HepG2 (cell line): ENCODE measurements at regions not wholly inside any gene's neighbourhood (a gene's known extent, or its start where the extent isn't known, plus 50 kb on each side); places are given as distances from the start of the nearest gene placed in this dataset.

Experiments used
- ATAC-seq: fragments of 200-7000 bp; cut with Tn5 transposase; 3 replicates; pipeline ENCODE4 v1.9.1; 2020; ENCODE audit warnings: mild to moderate bottlenecking, moderate library complexity
- BruUV-seq: library from RNA; stranded (reverse); fragments of 400-500 nt; replicated peaks from 2 replicates; lab custom pipeline; 2021; lab: Mats Ljungman, UMichigan
- CTCF ChIA-PET: fragments of 300-600 bp; formaldehyde crosslinking; extraction: SDS; loops from one replicate; lab custom pipeline; 2021; ENCODE audit warnings: low total read pairs, inconsistent platforms, low intra/inter-chr PET ratio; lab: Yijun Ruan, JAX
- POLR2A ChIA-PET: fragments of 350-600 bp; sonication (Branson Sonifier 250); formaldehyde crosslinking; loops from one replicate; lab custom pipeline; 2020; ENCODE audit warnings: antibody characterized with exemption, inconsistent platforms; lab: Yijun Ruan, JAX
- DNase-seq: peaks from one replicate; pipeline ENCODE4 v3.0.0-alpha.2; 2015; ENCODE audit warnings: low spot score
- FAIRE-seq: peaks from 3 replicates; lab custom pipeline; 2011; peaks lifted over from hg19 to GRCh38; lab: Jason Lieb, UNC
- H2AFZ ChIP-seq: one replicate; pipeline ENCODE4 v1.6.1; 2011; ENCODE audit warnings: low read length, inconsistent platforms
- H3K27ac ChIP-seq: fragments of 300-600 bp; 3 replicates; pipeline ENCODE4 v1.8.0; 2011; ENCODE audit warnings: mixed run types, mild to moderate bottlenecking, mixed read lengths, low read length, inconsistent platforms; ENCODE audit not compliant: insufficient read depth; ENCODE audit errors: extremely low read length
- H3K27me3 ChIP-seq, 2 experiments: fragments of 200-600 bp in 1 of 2; 2 replicates in 1 of 2; 3 replicates in 1 of 2; pipeline versions ENCODE4 v1.6.0 to v1.8.0; 2011; ENCODE audit warnings: low read length in 2 of 2, mild to moderate bottlenecking in 2 of 2, moderate library complexity in 2 of 2, inconsistent platforms in 1 of 2; ENCODE audit not compliant: insufficient read depth in 2 of 2, control insufficient read depth in 1 of 2
- H3K36me3 ChIP-seq, 2 experiments: fragments of 200-600 bp in 1 of 2; replicated peaks in 1 of 2; 2 replicates in 1 of 2; 3 replicates in 1 of 2; pipeline versions ENCODE4 v1.5.1 to v1.8.0; 2011; ENCODE audit warnings: low read length in 2 of 2, inconsistent platforms in 1 of 2; ENCODE audit not compliant: insufficient read depth in 2 of 2, control insufficient read depth in 1 of 2
- H3K4me1 ChIP-seq: 2 replicates; pipeline ENCODE4 v1.5.1; 2012; ENCODE audit warnings: low read length, inconsistent platforms; ENCODE audit not compliant: insufficient read depth
- H3K4me2 ChIP-seq: 2 replicates; pipeline ENCODE4 v1.6.0; 2011; ENCODE audit warnings: low read depth, low read length, inconsistent platforms
- H3K4me3 ChIP-seq, 3 experiments: fragments of 200-600 bp in 1 of 3; sonication (generic), shearing (Covaris generic) in 1 of 3; replicated peaks in 1 of 3; 2 replicates each; pipeline ENCODE4 v1.5.1; 2011 to 2016; ENCODE audit warnings: low read length in 3 of 3, inconsistent platforms in 2 of 3, low read depth in 2 of 3, mild to moderate bottlenecking in 2 of 3, control low read depth in 1 of 3, mixed read lengths in 1 of 3; ENCODE audit not compliant: insufficient read depth in 1 of 3
- H3K79me2 ChIP-seq: one replicate; pipeline ENCODE4 v1.6.1; 2011; ENCODE audit warnings: low read length, inconsistent platforms; ENCODE audit not compliant: insufficient read depth
- H3K9ac ChIP-seq: 2 replicates; pipeline ENCODE4 v1.6.0; 2011; ENCODE audit warnings: mild to moderate bottlenecking, low read depth, low read length, inconsistent platforms; ENCODE audit not compliant: insufficient read depth
- H3K9me3 ChIP-seq: 2 replicates; pipeline ENCODE4 v1.5.1; 2012; ENCODE audit warnings: mild to moderate bottlenecking, low read length
- H4K20me1 ChIP-seq: 2 replicates; pipeline ENCODE4 v1.6.0; 2011; ENCODE audit warnings: inconsistent platforms, mild to moderate bottlenecking, low read length, moderate library complexity; ENCODE audit not compliant: insufficient read depth
- EHMT2 ChIP-seq: fragments of 200-600 bp; sonication (generic); IDR thresholded peaks from 2 replicates; pipeline ENCODE4 v1.7.0; 2017; ENCODE audit warnings: antibody characterized with exemption, low read depth, low read length, borderline replicate concordance
- FOXK1 ChIP-seq: sonication (generic); formaldehyde crosslinking; IDR thresholded peaks from 2 replicates; pipeline ENCODE4 v1.4.0; 2020; ENCODE audit warnings: low read depth, missing genetic modification reagents, borderline replicate concordance
- IKZF1 ChIP-seq: fragments of 450-650 bp; IDR thresholded peaks from 2 replicates; pipeline ENCODE4 v1.7.1; 2016
- MYNN ChIP-seq: sonication (generic); formaldehyde crosslinking; IDR thresholded peaks from 2 replicates; pipeline ENCODE4 v1.4.0; 2020; ENCODE audit warnings: mild to moderate bottlenecking, low read depth, missing genetic modification reagents
- NCOA1 ChIP-seq: sonication (generic); formaldehyde crosslinking; IDR thresholded peaks from 2 replicates; pipeline ENCODE4 v1.9.0; 2021; ENCODE audit warnings: missing genetic modification reagents
- NCOA5 ChIP-seq: sonication (generic); formaldehyde crosslinking; IDR thresholded peaks from 2 replicates; pipeline ENCODE4 v1.4.0; 2020; ENCODE audit warnings: missing genetic modification reagents
- NFKBIZ ChIP-seq: IDR thresholded peaks from 2 replicates; pipeline ENCODE4 v1.6.1; 2018; ENCODE audit warnings: missing genetic modification reagents, missing compliant biosample characterization
- RAD21 ChIP-seq: fragments of 450-650 bp; formaldehyde crosslinking; IDR thresholded peaks from 2 replicates; pipeline ENCODE4 v1.5.0; 2020; ENCODE audit warnings: mild to moderate bottlenecking
- REXO4 ChIP-seq: sonication (generic); formaldehyde crosslinking; IDR thresholded peaks from 2 replicates; pipeline ENCODE4 v1.8.0; 2022; ENCODE audit warnings: missing genetic modification reagents, mild to moderate bottlenecking, borderline replicate concordance
- ZBTB21 ChIP-seq: sonication (generic); formaldehyde crosslinking; IDR thresholded peaks from 2 replicates; pipeline ENCODE4 v1.4.0; 2020; ENCODE audit warnings: missing genetic modification reagents
- ZNF34 ChIP-seq: sonication (generic); formaldehyde crosslinking; IDR thresholded peaks from 2 replicates; pipeline ENCODE4 v1.4.0; 2020; ENCODE audit warnings: mild to moderate bottlenecking, missing genetic modification reagents, borderline replicate concordance
- ZNF619 ChIP-seq: sonication (generic); formaldehyde crosslinking; IDR thresholded peaks from 2 replicates; pipeline ENCODE4 v1.4.0; 2020; ENCODE audit warnings: mild to moderate bottlenecking, missing genetic modification reagents
- ZSCAN9 ChIP-seq: IDR thresholded peaks from 2 replicates; pipeline ENCODE4 v1.6.1; 2016; ENCODE audit warnings: borderline replicate concordance
- WGBS: methylation state at CpG from one replicate; pipeline ENCODE4 v1.1.6; 2017; ENCODE audit warnings: low lambda C conversion rate; 5-methylcytosine and 5-hydroxymethylcytosine counted together
- in situ Hi-C: cut with HindIII; loops from 2 replicates; pipeline ENCODE4 v1.10.0; 2017; ENCODE audit warnings: low pct_unique_long_range_greater_than_20kb; ENCODE audit not compliant: extremely low pct_ligation_motif_present
- intact Hi-C: fragments of 100-400 bp; cut with micrococcal nuclease; formaldehyde crosslinking; loops from one replicate; pipeline ENCODE4 v1.10.0; 2022; ENCODE audit not compliant: unreplicated experiment
- TF ChIP-seq, protein P1 (sequence below): sonication (generic); formaldehyde crosslinking; IDR thresholded peaks from 2 replicates; pipeline ENCODE4 v1.4.0; 2020; ENCODE audit warnings: mild to moderate bottlenecking, missing genetic modification reagents
- TF ChIP-seq, protein P2 (sequence below): sonication (generic); formaldehyde crosslinking; IDR thresholded peaks from 2 replicates; pipeline ENCODE4 v1.4.0; 2020; ENCODE audit warnings: missing genetic modification reagents, borderline replicate concordance

- WGBS, result 0% methylated on average over 1 of the region's 1 CpG
- H3K79me2 ChIP-seq, result no peaks in the 10 kb centered on the region
- CTCF ChIA-PET, result no interaction called here
- no peak for FAIRE-seq
- H3K9ac ChIP-seq, result no peak overlapping the region
- no peak overlapping the region for H3K4me2 ChIP-seq
- in situ Hi-C loops (no loop called here), intact Hi-C loops (no loop called here)
- H3K27me3 ChIP-seq, result no peaks in the 10 kb centered on the region
- no peak overlapping the region for H3K27ac ChIP-seq
- no peaks in the 10 kb centered on the region for H3K9me3 ChIP-seq
- H2AFZ ChIP-seq, result no peak overlapping the region
- no peaks in the 10 kb centered on the region for H4K20me1 ChIP-seq
- H3K4me3 ChIP-seq, result no peak overlapping the region
- H3K4me1 ChIP-seq, result no peaks in the 10 kb centered on the region
- POLR2A ChIA-PET, result no interaction called here
- DNase-seq, result no peak
- no TSS peak for BruUV-seq
- TF ChIP-seq NCOA5, result no peak
- no peak for TF ChIP-seq FOXK1 (CRISPR knock-in tag)
- TF ChIP-seq REXO4 (CRISPR knock-in tag), result no peak
- no peak for TF ChIP-seq EHMT2
- TF ChIP-seq RAD21, result no peak
- no peak for TF ChIP-seq NFKBIZ (CRISPR knock-in tag)
- no peak for TF ChIP-seq MYNN
- no peak for TF ChIP-seq ZBTB21 (CRISPR knock-in tag)
- TF ChIP-seq ZSCAN9 (CRISPR knock-in tag), result no peak
- TF ChIP-seq, protein P1, sequence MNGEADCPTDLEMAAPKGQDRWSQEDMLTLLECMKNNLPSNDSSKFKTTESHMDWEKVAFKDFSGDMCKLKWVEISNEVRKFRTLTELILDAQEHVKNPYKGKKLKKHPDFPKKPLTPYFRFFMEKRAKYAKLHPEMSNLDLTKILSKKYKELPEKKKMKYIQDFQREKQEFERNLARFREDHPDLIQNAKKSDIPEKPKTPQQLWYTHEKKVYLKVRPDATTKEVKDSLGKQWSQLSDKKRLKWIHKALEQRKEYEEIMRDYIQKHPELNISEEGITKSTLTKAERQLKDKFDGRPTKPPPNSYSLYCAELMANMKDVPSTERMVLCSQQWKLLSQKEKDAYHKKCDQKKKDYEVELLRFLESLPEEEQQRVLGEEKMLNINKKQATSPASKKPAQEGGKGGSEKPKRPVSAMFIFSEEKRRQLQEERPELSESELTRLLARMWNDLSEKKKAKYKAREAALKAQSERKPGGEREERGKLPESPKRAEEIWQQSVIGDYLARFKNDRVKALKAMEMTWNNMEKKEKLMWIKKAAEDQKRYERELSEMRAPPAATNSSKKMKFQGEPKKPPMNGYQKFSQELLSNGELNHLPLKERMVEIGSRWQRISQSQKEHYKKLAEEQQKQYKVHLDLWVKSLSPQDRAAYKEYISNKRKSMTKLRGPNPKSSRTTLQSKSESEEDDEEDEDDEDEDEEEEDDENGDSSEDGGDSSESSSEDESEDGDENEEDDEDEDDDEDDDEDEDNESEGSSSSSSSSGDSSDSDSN (CRISPR knock-in tag), result no peak
- no peak for TF ChIP-seq NCOA1
- TF ChIP-seq, protein P2, sequence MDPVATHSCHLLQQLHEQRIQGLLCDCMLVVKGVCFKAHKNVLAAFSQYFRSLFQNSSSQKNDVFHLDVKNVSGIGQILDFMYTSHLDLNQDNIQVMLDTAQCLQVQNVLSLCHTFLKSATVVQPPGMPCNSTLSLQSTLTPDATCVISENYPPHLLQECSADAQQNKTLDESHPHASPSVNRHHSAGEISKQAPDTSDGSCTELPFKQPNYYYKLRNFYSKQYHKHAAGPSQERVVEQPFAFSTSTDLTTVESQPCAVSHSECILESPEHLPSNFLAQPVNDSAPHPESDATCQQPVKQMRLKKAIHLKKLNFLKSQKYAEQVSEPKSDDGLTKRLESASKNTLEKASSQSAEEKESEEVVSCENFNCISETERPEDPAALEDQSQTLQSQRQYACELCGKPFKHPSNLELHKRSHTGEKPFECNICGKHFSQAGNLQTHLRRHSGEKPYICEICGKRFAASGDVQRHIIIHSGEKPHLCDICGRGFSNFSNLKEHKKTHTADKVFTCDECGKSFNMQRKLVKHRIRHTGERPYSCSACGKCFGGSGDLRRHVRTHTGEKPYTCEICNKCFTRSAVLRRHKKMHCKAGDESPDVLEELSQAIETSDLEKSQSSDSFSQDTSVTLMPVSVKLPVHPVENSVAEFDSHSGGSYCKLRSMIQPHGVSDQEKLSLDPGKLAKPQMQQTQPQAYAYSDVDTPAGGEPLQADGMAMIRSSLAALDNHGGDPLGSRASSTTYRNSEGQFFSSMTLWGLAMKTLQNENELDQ (CRISPR knock-in tag), result no peak
- no peak for TF ChIP-seq IKZF1
- TF ChIP-seq ZNF34 (CRISPR knock-in tag), result no peak
- no peak for TF ChIP-seq ZNF619 (CRISPR knock-in tag)
- ATAC-seq, result no peak
- no peaks in the 10 kb centered on the region for H3K36me3 ChIP-seq
Observed at GRCh38 chr3:116835658-116836057, 126.1 kb downstream of the TUSC7 start.
